C4-2B (cell line): ENCODE measurements at regions not wholly inside any gene's neighbourhood (a gene's known extent, or its start where the extent isn't known, plus 50 kb on each side); places are given as distances from the start of the nearest gene placed in this dataset.

Source experiments
- ZFX ChIP-seq: fragments of 450-650 bp; IDR thresholded peaks from 2 replicates; pipeline ENCODE4 v1.6.1; 2017
- TF ChIP-seq, protein P1 (sequence below): fragments of 450-650 bp; conservative IDR thresholded peaks from 2 replicates; pipeline ENCODE4 v1.5.1; 2017; ENCODE audit warnings: mild to moderate bottlenecking

- TF ChIP-seq, protein P1, sequence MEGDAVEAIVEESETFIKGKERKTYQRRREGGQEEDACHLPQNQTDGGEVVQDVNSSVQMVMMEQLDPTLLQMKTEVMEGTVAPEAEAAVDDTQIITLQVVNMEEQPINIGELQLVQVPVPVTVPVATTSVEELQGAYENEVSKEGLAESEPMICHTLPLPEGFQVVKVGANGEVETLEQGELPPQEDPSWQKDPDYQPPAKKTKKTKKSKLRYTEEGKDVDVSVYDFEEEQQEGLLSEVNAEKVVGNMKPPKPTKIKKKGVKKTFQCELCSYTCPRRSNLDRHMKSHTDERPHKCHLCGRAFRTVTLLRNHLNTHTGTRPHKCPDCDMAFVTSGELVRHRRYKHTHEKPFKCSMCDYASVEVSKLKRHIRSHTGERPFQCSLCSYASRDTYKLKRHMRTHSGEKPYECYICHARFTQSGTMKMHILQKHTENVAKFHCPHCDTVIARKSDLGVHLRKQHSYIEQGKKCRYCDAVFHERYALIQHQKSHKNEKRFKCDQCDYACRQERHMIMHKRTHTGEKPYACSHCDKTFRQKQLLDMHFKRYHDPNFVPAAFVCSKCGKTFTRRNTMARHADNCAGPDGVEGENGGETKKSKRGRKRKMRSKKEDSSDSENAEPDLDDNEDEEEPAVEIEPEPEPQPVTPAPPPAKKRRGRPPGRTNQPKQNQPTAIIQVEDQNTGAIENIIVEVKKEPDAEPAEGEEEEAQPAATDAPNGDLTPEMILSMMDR, result no peak
- no peak for TF ChIP-seq ZFX
Observed at GRCh38 chr7:18157233-18157632, 129.6 kb upstream of the PRPS1L1 start.
